K562 (cell line): ENCODE measurements at regions not wholly inside any gene's neighbourhood (a gene's known extent, or its start where the extent isn't known, plus 50 kb on each side); places are given as distances from the start of the nearest gene placed in this dataset.

ENCODE experiments used
- ATAC-seq: fragments of 200-7000 bp; cut with Tn5 transposase; 3 replicates; pipeline ENCODE4 v1.9.1; 2020; ENCODE audit warnings: moderate library complexity
- BruUV-seq: library from RNA; stranded (reverse); fragments of 400-500 nt; replicated peaks from 2 replicates; lab custom pipeline; 2021; lab: Mats Ljungman, UMichigan
- CTCF ChIA-PET: fragments of 300-600 bp; formaldehyde crosslinking; extraction: SDS; loops from one replicate; lab custom pipeline; 2021; ENCODE audit warnings: low intra/inter-chr PET ratio; lab: Yijun Ruan, JAX
- POLR2A ChIA-PET: fragments of 300-600, 350-650 bp; sonication (Branson Sonifier 250); formaldehyde crosslinking; extraction: SDS; loops from one replicate; lab custom pipeline; 2021; ENCODE audit warnings: antibody characterized with exemption, inconsistent platforms; lab: Yijun Ruan, JAX
- DNase-seq, 4 experiments: peaks; one replicate each; pipeline versions ENCODE4 v3.0.0 to v3.0.0-alpha.2; 2011 to 2018; ENCODE audit warnings: low spot score in 3 of 4, mixed read lengths in 3 of 4; ENCODE audit errors: extremely low read depth in 1 of 4
- FAIRE-seq: peaks from 2 replicates; lab custom pipeline; 2011; peaks lifted over from hg19 to GRCh38; lab: Jason Lieb, UNC
- H2AFZ ChIP-seq: 2 replicates; pipeline ENCODE4 v1.6.0; 2011; ENCODE audit warnings: low read depth, low read length, control low read depth, inconsistent platforms
- H3K27ac ChIP-seq: fragments of 200-600 bp; 3 replicates; pipeline ENCODE4 v1.8.0; 2011; ENCODE audit warnings: low read depth, mild to moderate bottlenecking, control low read depth, inconsistent platforms, low read length, moderate library complexity, mixed read lengths; ENCODE audit errors: extremely low read depth
- H3K27me3 ChIP-seq, 2 experiments: fragments of 300-600 bp in 1 of 2; 2 replicates in 1 of 2; 3 replicates in 1 of 2; pipeline versions ENCODE4 v1.6.0 to v1.8.0; 2011; ENCODE audit warnings: inconsistent platforms in 2 of 2, low read length in 2 of 2, mild to moderate bottlenecking in 1 of 2, mixed read lengths in 1 of 2, moderate library complexity in 1 of 2; ENCODE audit not compliant: control insufficient read depth in 2 of 2, insufficient read depth in 2 of 2
- H3K36me3 ChIP-seq: fragments of 300-600 bp; 3 replicates; pipeline ENCODE4 v1.8.0; 2011; ENCODE audit warnings: mild to moderate bottlenecking, low read length, inconsistent platforms; ENCODE audit not compliant: control insufficient read depth, insufficient read depth
- H3K4me1 ChIP-seq, 2 experiments: fragments of 200-600 bp in 1 of 2; replicated peaks in 1 of 2; 2 replicates in 1 of 2; 3 replicates in 1 of 2; pipeline versions ENCODE4 v1.5.1 to v1.8.0; 2011; ENCODE audit warnings: inconsistent platforms in 2 of 2, low read length in 2 of 2, mild to moderate bottlenecking in 1 of 2, mixed read lengths in 1 of 2, moderate library complexity in 1 of 2; ENCODE audit not compliant: control insufficient read depth in 2 of 2, insufficient read depth in 2 of 2
- H3K4me2 ChIP-seq: 2 replicates; pipeline ENCODE4 v1.6.1; 2011; ENCODE audit warnings: low read length, control low read depth, inconsistent platforms, mixed read lengths; ENCODE audit not compliant: insufficient read depth
- H3K4me3 ChIP-seq: fragments of 200-600 bp; sonication (generic), shearing (Covaris generic); 2 replicates; pipeline ENCODE4 v1.5.1; 2016; ENCODE audit warnings: control low read depth, inconsistent platforms
- H3K79me2 ChIP-seq: fragments of 200-600 bp; 3 replicates; pipeline ENCODE4 v1.8.0; 2011; ENCODE audit warnings: low read length, inconsistent platforms; ENCODE audit not compliant: control insufficient read depth, insufficient read depth
- H3K9ac ChIP-seq, 2 experiments: 2 replicates each; pipeline versions ENCODE4 v1.6.0 to v1.6.1; 2011; ENCODE audit warnings: low read depth in 2 of 2, low read length in 2 of 2, control low read depth in 1 of 2, inconsistent platforms in 1 of 2, mild to moderate bottlenecking in 1 of 2, mixed read lengths in 1 of 2; ENCODE audit not compliant: insufficient read depth in 1 of 2
- H3K9me1 ChIP-seq: one replicate; pipeline ENCODE4 v1.6.0; 2011; ENCODE audit warnings: inconsistent platforms, mild to moderate bottlenecking, low read length, moderate library complexity; ENCODE audit not compliant: control insufficient read depth, insufficient read depth
- H3K9me3 ChIP-seq: replicated peaks from 2 replicates; pipeline ENCODE4 v1.5.1; 2011; ENCODE audit warnings: low read depth, low read length, inconsistent platforms; ENCODE audit not compliant: control insufficient read depth, insufficient read depth
- H4K20me1 ChIP-seq: replicated peaks from 2 replicates; pipeline ENCODE4 v1.6.1; 2011; ENCODE audit warnings: low read length, inconsistent platforms, mixed read lengths; ENCODE audit not compliant: control insufficient read depth, insufficient read depth
- BRD4 ChIP-seq: fragments of 200-600 bp; sonication (generic); IDR thresholded peaks from 2 replicates; pipeline ENCODE4 v1.6.1; 2017; ENCODE audit warnings: inconsistent platforms
- BRF1 ChIP-seq: IDR thresholded peaks from 3 replicates; pipeline ENCODE4 v1.6.1; 2011; ENCODE audit warnings: borderline replicate concordance, mild to moderate bottlenecking; ENCODE audit not compliant: insufficient read length; ENCODE audit errors: extremely low read depth
- POLR2AphosphoS2 ChIP-seq: IDR thresholded peaks from 2 replicates; pipeline ENCODE4 v1.6.1; 2012; ENCODE audit warnings: low read length, improper control_type of control experiment
- WGBS: fragments of 100-300 bp; shearing (Covaris generic); methylation state at CpG from one replicate; pipeline ENCODE4 v1.1.6; 2016; ENCODE audit warnings: low coverage, mixed read lengths; ENCODE audit not compliant: insufficient coverage; ENCODE audit errors: missing lambda C conversion rate; 5-methylcytosine and 5-hydroxymethylcytosine counted together
- in situ Hi-C: fragments of 300-500 bp; cut with MboI; formaldehyde crosslinking; loops from 4 replicates; pipeline ENCODE4 v1.15.0; 2018; ENCODE audit warnings: inconsistent platforms, mixed read lengths
- intact Hi-C: fragments of 100-400 bp; cut with micrococcal nuclease; formaldehyde crosslinking; loops from 2 replicates; pipeline ENCODE4 v1.14.2; 2022

GRCh38 chr12:25018146-25018545 is 69.2 kb upstream of the BCAT1 start:
- ATAC-seq (no peak), FAIRE-seq (no peak), DNase-seq (no peak)
- H3K9me1 ChIP-seq, result no peaks in the 10 kb centered on the region
- ChIA-PET CTCF (no interaction called here), POLR2A (interaction anchor here (0.5 kb wide), 1 partner anchor 35 kb away, joined by 3 read pairs; no protein-coding TSS in a partner anchor)
- no peaks in the 10 kb centered on the region for H3K36me3 ChIP-seq
- TF ChIP-seq BRF1, result no peak
- H3K79me2 ChIP-seq, result no peaks in the 10 kb centered on the region
- 0% methylated on average over 1 of the region's 3 CpGs for WGBS
- H3K27ac ChIP-seq, result no peak overlapping the region
- H2AFZ ChIP-seq, result no peak overlapping the region
- intact Hi-C loops (no loop called here), in situ Hi-C loops (no loop called here)
- H3K27me3 ChIP-seq, result peaks cover 0 to 9% of the 10 kb centered on the region in 2 experiments; a peak in 3 of 5 replicates
- BruUV-seq, result no TSS peak
- no peak overlapping the region for H3K9ac ChIP-seq
- H3K4me3 ChIP-seq, result no peak overlapping the region
- H3K4me1 ChIP-seq, result no peaks in the 10 kb centered on the region
- no peaks in the 10 kb centered on the region for H3K9me3 ChIP-seq
- H4K20me1 ChIP-seq, result no peaks in the 10 kb centered on the region
- H3K4me2 ChIP-seq, result no peak overlapping the region

DNA sequence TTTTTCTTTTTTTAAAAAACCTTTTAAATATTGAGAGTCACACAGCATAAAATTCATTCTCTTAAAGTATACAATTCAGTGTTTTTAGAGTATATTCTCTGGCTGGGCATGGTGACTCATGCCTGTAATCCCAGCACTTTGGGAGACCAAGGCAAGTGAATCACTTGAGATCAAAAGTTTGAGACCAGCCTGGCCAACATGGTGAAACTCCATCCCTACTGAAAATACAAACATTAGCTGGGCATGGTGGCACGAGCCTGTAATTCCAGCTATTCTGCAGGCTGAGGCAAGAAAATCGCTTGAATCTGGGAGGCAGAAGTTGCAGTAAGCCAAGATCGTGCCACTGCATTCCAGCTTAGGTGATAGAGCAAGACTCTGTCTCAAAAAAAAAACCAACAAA is 68.4 kb upstream of the BCAT1 start:
- peaks cover 0 to 9% of the 10 kb centered on the region in 2 experiments; a peak in 3 of 5 replicates for H3K27me3 ChIP-seq
- POLR2A ChIA-PET, result no interaction called here
- no peak overlapping the region for H2AFZ ChIP-seq
- H3K9me1 ChIP-seq, result no peaks in the 10 kb centered on the region
- WGBS, result 0% methylated on average over 3 of the region's 3 CpGs
- no peak overlapping the region for H3K9ac ChIP-seq
- intact Hi-C loops, result no loop called here
- no peaks in the 10 kb centered on the region for H4K20me1 ChIP-seq
- H3K79me2 ChIP-seq, result no peaks in the 10 kb centered on the region
- H3K27ac ChIP-seq, result no peak overlapping the region
- no peaks in the 10 kb centered on the region; a peak in 1 of 5 replicates for H3K4me1 ChIP-seq
- no TSS peak for BruUV-seq
- H3K9me3 ChIP-seq, result no peaks in the 10 kb centered on the region
- in situ Hi-C loops, result no loop called here
- no peak for ATAC-seq
- TF ChIP-seq BRD4, result no peak
- no peak for TF ChIP-seq POLR2AphosphoS2
- TF ChIP-seq, all 486 proteins: peak for 0
- DNase-seq, result no peak
- Histone ChIP-seq H3K36me3 (no peaks in the 10 kb centered on the region), H3K4me2 (no peak overlapping the region), H3K4me3 (no peak overlapping the region)
- FAIRE-seq, result no peak
- CTCF ChIA-PET, result no interaction called here
